ENCODE measurements at regions not wholly inside any gene's neighbourhood (a gene's known extent, or its start where the extent isn't known, plus 50 kb on each side); places are given as distances from the start of the nearest gene placed in this dataset.
"Not testable (repeated sequence)": the region's sequence is repeated elsewhere in the genome, so short reads cannot be mapped to it uniquely, and the experiment has no call there.

DNA sequence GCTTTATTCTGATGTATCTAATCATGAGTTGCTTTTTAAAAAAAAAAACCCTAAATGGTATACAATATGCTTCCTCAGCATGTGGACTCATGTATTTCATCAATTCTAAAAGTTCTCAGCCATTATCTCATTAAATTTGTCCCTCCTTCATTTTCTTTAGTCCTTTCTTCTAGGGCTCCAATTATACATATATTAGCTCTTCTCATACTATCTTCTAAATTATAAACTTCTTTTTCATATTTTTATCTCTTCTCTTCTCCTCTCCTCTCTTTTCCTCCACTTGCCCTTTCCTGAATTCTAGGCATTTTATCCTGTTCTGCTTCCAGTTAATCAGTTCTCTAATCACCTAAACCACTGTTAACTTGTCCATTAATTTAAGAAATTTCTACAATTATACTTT, 55.0 kb upstream of the IL33 start:
- intact Hi-C loops (cut with micrococcal nuclease), result no loop called here

DNA sequence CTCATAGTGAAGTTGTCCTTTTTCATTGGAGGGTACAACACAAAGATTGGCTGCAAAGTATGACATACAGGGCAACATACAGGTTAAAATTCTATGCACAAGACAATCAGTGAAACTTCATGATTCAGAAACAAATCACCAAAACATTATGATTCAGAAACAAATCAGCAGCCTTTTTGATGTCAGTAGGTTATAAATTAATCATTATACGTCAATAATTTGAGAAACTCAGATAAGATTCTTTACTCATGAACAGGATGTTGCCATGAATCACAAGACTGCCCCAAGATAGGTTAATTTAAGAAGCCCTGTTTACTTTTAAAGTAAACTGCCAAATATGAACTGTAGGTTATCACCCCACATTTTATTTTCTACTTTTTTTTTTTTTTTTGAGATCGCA, 62.2 kb upstream of the IL33 start:
- intact Hi-C loops (cut with micrococcal nuclease), result no loop called here

DNA sequence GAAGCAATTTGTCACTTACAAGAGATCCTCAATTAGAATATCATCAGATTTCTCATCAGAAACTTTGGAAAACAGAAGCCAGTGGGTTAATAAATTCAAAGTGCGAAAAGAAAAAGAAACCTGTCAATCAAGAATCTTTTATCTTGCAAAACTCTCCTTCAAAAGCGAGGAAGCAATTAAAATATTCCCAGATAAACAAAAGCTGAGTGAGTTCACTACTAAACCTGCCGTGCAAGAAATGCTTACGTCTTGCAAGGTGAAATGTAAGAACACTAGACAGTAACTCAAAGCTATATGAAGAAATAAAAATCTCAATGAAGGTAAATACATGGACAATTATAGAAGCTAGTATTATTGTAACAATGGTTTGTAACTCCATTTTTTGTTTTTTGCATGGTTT, 62.8 kb upstream of the IL33 start:
- intact Hi-C loops (cut with micrococcal nuclease), result no loop called here

DNA sequence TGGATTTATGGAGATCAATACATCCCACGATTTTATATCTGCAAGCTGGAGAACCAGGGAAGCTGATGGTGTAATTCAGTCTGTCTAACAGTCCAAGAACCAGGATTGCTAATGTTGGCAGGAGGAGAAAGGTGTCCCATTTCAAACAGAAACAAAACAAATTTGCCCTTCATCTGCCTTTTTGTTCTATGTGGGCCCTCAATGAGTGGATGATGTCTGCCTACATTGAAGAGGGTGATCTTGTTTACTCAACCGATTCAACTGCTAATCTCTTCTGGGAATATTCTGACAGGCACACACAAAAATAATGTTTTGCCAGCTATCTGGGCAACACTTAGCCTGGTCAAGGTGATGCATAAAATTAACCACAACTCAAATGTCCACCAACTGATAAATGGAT, 65.1 kb upstream of the IL33 start:
- intact Hi-C loops (cut with micrococcal nuclease), result no loop called here

DNA sequence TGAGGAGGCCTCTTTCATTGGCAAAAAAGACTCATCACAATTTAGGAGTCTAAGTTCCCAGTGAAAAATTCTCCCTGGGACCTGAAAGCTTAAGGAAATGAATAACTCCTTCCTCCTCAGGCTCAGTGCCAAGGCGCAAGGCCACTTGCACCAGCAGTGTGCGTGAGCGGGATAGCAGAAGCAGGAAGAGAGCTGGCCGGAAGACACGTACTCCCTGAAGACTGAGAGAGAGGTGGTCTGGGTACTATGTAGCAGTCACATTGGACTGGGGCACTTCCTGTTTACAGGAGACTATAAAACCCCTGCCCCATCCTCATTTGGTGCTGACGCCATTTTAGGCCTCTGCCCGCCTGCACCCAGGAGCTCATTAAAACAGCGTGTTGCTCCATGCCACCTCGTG, 66.3 kb upstream of the IL33 start:
- intact Hi-C loops (cut with micrococcal nuclease), result no loop called here

DNA sequence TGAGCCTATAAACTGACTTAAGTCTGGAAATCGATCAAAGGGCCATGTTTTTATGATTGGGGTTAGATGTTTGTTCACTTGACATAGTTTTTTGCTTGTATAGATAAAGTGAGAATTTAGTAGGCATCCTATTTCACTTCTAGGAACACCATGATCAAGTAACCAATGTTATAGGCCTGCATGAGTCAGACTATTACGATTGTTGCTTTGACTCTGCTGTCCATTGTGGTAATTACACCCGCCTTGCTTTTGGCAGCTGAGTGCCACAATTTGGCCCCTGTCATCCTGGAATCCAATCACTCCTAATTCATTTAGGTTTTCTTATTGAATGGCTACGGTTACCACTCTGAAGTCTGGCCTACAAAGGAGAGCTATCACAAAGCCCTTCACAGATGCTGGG, 67.8 kb upstream of the IL33 start:
- intact Hi-C loops (cut with micrococcal nuclease), result no loop called here

DNA sequence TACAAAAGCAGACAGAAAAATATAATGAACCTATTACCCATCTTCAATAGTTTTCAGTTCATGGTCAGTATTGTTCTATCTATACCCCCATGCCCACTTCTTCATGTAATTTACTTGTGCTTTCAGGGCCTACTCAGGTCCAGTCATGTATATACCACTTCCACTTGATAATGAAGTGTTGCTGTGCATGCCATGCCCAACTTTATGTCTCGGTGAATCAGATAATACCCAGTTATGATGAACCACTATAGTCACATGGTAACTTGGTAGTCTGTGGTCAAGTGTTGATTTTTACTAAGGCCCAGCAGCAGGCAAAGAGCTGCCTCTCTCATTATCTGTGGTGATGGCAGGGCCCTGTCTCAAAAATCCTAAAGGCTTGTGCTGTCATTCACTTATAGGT, 70.7 kb upstream of the IL33 start:
- intact Hi-C loops (cut with micrococcal nuclease), result no loop called here

DNA sequence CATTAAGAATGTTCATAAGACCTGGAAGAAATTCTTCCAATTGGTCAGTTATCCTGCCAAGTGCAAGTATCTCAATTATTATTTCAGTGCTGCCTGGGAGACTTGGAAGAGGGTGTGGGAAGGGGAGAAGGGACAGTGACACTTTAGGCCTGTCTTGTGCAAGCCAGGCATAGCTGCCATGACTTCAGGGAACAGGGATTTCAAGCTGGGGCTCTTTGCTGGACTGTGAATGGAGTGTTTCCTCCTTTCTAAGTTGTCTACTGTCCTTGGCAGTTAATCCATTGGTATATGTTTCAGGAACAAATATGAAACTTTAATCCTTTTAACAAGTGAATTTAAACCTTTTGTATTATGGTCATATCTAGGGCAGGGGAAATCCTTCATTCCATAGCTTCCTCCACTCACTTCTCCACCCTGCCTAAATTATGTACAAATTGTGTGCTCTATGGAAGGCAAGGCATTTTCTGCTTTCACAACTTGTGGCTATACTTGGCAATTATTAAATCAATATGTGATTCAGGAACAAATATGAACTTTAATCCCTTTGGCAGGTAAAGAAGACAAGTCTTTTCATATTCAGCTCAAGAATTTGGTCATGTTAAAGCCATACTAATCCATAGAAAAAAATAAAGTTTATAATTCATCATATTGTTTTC, 72.7 kb upstream of the IL33 start:
- intact Hi-C loops (cut with micrococcal nuclease), result no loop called here

DNA sequence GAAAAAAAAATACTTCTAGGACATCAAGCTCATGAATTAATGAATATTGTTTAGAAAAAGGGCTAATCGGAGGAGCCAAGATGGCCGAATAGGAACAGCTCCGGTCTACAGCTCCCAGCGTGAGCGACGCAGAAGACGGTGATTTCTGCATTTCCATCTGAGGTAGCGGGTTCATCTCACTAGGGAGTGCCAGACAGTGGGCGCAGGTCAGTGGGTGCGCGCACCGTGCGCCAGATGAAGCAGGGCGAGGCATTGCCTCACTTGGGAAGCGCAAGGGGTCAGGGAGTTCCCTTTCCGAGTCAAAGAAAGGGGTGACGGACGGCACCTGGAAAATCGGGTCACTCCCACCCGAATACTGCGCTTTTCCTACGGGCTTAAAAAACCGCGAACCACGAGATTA, 79.8 kb upstream of the IL33 start:
- intact Hi-C loops (cut with micrococcal nuclease), result not testable (repeated sequence)

DNA sequence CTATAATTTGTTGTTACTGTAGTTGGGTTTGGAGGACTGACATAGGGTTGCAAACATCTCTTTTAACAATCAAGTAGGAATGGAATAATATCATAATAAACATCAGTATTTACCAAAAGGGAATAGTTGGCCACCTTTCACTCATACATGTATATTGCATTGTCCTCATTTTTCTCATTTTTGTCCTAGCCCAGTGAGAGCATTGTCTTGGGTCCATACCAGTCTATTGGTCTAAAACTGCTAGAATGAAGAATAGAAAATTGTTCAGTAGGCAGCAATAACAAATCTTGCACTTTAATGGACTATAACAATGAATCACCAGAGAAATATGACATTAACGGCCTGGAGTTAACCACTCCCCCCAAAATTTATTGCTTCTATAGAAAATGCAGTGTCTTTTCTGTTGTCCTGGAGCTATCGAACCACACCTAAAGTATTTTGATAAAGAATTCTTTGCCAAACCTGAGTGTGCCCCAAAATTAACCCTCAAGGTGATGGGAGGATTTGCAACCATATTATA, 80.9 kb upstream of the IL33 start:
- intact Hi-C loops (cut with micrococcal nuclease), result no loop called here

DNA sequence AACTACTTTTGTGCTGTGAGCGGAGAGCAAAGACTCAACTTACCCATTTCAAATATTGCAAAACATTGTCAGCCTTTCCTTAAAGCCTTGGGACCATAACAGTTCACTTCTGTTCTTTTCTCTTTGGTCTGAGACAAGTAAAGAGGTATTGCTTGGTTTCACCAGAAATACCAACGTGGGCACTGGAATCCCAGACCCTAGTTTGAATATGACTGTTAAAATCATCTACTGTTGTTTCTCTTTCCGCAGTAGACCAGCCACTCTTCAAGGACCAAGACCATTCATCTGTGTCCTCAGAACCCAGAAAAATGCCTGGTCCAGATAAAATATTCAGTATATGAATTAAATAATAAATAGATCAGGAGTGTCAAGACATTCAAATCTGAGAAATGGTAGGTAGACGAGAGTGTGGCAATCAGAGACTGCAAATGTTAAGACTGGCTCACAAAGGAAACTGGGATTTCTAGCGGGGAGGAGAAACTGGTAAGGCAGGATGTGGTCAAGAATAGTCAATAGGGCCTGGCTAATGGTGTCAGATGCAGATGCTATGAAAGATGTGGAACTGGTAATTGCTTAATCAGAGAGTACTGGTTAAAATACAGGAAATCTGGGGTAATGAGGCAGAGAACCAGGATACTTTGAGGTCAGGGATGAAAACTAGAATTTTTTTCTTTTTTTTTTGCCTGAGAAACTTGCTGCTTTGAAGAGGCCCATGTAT, 82.1 kb upstream of the IL33 start:
- intact Hi-C loops (cut with micrococcal nuclease), result no loop called here

DNA sequence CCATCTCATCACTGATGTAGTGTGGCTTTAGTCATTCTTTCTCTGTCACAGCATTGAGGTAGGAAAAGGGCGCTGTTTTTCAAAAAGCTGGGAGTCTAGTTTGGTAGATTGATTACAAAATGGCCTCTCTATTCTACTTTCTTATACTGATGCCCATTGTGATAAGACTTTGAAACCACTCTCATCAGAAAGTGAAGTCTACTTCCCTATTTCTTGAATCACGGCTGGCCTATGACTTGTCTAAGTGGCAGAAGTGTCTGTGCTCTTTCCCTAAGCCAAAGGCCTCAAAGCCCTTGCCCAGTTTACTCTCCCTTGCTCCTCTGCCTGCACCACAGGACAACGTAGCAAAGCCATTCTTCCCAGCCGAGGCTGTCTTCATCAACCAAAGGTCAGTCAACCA, 83.0 kb upstream of the IL33 start:
- intact Hi-C loops (cut with micrococcal nuclease), result no loop called here

DNA sequence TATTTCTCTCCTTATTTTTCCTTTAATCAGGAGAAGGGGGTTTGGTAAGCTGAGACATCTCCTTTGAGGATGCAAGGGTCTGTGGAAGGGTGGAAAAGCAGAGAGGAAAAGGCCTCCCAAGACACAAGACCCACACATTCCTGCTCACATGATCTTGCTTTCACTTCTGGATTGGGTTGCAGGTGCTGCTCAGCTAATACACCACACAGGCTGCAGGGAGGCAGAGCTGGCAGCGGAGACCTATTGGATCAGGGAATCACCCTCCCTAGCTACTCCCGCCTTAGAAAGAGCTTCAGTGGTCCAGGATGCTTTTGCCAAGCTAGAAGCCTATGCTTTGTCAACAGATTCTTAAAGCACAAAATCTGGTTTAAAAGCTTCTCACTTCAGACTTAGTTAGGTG, 87.6 kb upstream of the IL33 start:
- intact Hi-C loops (cut with micrococcal nuclease), result no loop called here

DNA sequence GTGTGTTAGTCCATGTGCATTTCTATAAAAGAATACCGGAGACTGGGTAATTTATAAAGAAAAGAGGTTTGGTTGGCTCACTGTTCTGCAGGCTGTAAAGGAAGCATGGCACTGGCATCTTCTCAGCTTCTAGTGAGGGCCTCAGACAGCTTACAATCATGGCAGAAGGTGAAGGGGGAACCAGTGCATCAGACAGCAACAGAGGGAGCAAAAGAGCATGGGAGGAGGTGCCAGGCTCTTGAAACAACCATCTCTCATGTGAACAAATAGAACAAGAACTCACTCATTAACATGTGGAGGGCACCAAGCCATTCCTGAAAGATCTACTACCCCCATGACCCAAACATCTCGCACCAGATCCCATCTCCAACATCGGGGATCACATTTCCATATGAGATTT, 89.2 kb upstream of the IL33 start:
- intact Hi-C loops (cut with micrococcal nuclease), result no loop called here

DNA sequence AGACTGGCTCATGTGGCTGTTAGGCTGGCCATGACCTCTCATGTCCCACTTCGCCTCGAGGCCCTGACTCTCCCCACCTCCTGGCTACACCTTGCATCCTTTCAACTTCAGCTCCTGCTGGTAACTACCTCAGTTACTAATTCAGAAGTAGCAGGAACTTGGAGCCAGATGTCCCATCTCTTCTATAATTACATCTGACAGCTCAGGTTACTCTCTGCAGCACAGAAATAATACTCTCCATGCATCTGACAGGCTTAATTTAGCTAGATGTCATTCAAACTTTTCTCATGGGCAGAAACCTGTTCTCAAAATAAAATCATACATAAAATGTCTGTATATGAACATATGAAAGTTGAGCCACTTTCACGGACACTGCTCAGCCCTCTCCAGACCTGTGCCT, 92.2 kb upstream of the IL33 start:
- intact Hi-C loops (cut with micrococcal nuclease), result no loop called here

DNA sequence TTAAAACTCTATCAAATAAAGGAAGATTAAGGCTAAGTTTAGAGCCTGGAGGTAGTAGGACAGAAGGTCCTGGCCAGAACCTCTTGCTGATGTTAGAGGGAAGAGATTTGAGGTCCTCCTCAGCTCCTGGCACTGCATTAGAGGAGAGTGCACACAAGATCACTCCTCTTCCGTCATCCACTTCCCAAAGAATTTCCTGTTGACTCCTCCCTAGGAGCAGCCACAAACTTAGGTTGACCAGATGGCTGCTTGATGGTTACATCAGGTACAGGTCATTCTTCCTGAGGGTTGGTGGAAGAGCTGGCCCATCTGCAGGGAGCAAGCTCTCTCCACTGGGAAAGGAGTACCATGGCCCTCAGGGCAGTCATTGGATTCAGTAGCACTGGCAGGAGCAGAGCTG, 93.9 kb upstream of the IL33 start:
- intact Hi-C loops (cut with micrococcal nuclease), result no loop called here

DNA sequence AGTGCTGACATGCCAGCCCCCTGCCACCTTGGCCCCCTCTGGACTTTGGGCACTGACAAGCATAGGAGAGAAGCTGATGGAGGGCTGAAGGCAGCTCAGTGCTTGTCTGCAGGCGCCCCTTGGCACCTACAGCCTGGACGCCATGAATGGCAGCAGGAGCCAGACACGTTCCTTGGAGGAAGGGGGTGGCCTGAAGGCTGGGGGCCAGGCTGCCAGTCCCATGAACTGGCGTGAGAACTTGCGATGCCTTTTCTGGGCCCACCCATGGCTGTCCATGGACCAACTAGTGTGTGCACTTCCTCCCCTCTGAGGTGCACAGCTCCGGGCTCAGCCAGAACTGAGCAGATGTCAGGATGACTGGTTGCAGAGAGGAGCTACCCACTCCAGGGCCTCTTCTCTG, 99.0 kb upstream of the RANBP6 start:
- intact Hi-C loops (cut with micrococcal nuclease), result no loop called here

DNA sequence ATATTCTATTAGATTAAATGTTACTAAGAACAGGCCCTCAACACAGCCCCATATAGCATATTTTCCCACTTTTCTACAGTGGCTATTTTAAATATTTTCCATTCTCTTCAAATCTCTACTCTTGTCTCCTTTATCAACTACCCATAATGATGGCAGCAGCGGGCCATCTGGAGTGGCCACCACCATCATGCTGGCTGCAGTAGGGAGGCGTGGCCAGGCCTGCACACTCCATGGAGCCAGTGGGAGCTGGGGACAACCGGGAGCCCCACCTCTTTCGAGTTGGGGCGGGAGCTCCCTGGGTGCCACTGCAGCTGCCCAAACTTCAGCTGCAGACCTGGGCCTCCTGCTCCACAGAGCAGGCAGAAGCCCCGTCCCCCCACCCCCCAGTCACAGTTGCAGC, 98.4 kb upstream of the RANBP6 start:
- intact Hi-C loops (cut with micrococcal nuclease), result no loop called here

DNA sequence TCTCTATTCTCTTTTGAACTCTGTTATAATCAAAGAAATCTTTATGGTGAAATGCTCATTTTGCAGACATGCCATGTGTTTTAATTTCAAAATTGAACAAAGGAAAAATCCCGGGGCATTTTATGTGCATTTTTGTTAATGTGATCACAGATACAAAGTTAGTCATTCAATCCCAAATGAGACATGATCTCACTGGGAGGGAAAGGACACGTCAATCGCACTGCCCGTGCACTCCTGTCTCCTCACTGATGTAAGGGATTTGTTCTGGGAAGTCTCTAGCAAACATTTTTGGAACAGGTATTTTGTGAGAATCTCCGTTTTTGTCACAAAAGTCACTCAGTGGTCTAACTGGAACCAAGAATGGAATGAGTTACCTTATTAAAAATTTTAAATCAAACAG, 97.9 kb upstream of the RANBP6 start:
- intact Hi-C loops (cut with micrococcal nuclease), result no loop called here

DNA sequence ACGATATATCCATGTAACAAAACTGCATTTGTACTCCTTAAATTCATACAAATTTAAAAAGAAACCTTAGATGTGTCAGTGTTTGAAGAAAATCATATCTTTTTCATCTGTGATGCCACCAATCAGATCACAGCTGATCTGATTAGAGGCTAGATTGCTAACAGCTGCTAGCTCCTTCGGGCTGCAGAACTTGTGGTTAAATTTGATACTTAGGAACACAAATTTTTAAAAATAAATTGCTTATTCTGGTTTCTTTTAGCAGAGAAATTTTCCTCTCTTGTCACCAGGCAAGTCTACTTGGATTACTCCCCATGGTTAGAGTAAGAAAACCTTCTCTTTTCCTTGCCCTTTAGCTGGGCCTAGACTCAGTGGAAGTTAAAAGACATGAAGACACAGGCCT, 94.6 kb upstream of the RANBP6 start:
- intact Hi-C loops (cut with micrococcal nuclease), result no loop called here

DNA sequence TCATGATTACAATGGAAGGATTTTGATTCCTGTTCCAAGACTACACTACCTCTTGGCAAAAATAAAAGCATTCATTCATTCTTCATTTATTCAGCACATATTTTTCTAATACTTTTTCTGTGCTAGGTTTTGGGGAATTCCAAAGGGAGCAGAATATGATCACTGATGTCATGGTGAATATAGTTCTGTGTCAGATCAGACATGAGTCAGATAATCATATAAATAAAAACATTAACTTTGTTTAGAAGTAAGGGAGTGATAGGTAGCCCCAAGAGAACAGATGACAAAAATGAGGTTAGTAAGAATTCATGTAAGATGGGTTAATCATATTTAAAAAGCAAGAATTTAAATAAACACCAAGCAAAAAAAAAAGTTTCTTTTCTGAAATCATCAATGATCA, 94.1 kb upstream of the RANBP6 start:
- intact Hi-C loops (cut with micrococcal nuclease), result no loop called here

DNA sequence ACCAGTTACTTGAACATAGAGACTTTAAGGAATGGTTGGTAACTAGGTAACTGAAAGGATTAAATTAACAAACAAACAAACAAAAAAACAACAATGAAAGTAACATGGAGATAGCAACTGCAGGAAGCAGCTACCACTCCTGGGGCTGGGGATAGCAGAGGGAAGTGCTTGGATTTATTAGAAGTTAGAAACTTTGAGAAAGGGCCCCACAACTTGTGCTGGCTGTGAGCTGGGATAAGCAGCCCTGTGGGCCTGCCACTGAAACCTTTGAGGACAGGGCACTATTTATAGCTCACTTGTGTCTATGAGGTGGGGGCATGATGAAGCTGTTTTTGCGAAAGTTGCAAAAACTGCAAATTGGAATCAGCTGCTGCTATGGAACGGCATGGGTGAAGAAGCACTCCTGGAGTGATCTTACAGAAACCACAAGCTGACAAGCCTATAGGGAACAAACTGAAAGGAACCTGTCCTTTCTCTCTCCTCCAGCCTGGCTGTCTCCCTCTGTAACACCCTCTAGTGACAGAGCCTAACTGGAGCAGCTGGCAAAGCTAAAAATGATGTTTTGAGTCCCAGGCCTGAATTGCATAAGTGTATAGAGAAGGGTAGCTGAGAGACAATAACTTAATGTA, 91.4 kb upstream of the RANBP6 start:
- intact Hi-C loops (cut with micrococcal nuclease), result no loop called here

DNA sequence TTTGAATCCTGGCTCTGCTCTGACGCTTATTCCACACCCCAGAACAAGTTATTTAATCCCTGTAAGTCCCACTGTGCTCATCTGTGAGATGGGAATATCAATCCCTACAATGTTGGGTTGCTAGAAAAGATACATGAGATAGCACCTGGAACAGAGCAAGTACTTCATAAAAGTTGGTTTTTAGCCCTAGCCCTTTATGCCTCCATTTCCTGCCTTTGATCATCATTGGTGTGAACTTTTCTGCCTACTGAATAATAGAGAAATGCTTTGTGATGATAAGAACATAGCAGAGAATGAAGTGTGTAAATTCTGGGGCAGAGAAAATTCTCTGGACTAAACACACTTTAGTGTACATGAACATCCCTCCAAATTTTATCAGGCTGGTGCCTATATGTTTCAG, 90.3 kb upstream of the RANBP6 start:
- intact Hi-C loops (cut with micrococcal nuclease), result no loop called here

All from T-helper 2 cell treated with Interferon-gamma antibody and Interleukin-4, amounts not matched to agents 100 ng/mL and 5 ng/mL, for 36 hours (primary cell).